WTC11 (cell line): ENCODE measurements at regions not wholly inside any gene's neighbourhood (a gene's known extent, or its start where the extent isn't known, plus 50 kb on each side); places are given as distances from the start of the nearest gene placed in this dataset.

ENCODE experiments used
- ATAC-seq: fragments of 200-7000 bp; cut with Tn5 transposase; 2 replicates; pipeline ENCODE4 v1.10.0; 2021; ENCODE audit warnings: mild to moderate bottlenecking, moderate library complexity
- CTCF ChIA-PET: fragments of 300-600 bp; sonication (Branson Sonifier 250); formaldehyde crosslinking; loops from one replicate; lab custom pipeline; 2021; ENCODE audit warnings: antibody characterized with exemption; lab: Charles Lee
- POLR2A ChIA-PET: fragments of 350-600 bp; sonication (Branson Sonifier 250); formaldehyde crosslinking; loops from one replicate; lab custom pipeline; 2021; ENCODE audit warnings: antibody characterized with exemption; lab: Charles Lee
- DNase-seq: peaks from one replicate; pipeline ENCODE4 v3.0.0; 2021; ENCODE audit warnings: low spot score
- H3K27ac Mint-ChIP-seq: 2 replicates; pipeline ENCODE4 v1.8.0; 2021; ENCODE audit warnings: mixed read lengths
- H3K27me3 Mint-ChIP-seq: 2 replicates; pipeline ENCODE4 v1.8.0; 2021; ENCODE audit warnings: low read depth, mild to moderate bottlenecking, moderate library complexity, mixed read lengths
- H3K36me3 Mint-ChIP-seq: 2 replicates; pipeline ENCODE4 v1.8.0; 2021; ENCODE audit warnings: mixed read lengths
- H3K4me1 Mint-ChIP-seq: 2 replicates; pipeline ENCODE4 v1.8.0; 2022; ENCODE audit warnings: mixed read lengths
- H3K4me3 Mint-ChIP-seq: 2 replicates; pipeline ENCODE4 v1.8.0; 2021; ENCODE audit warnings: mild to moderate bottlenecking, moderate library complexity, mixed read lengths
- H3K9me3 Mint-ChIP-seq: 2 replicates; pipeline ENCODE4 v1.8.0; 2021; ENCODE audit warnings: mixed read lengths
- AFF4 ChIP-seq: sonication (generic); formaldehyde crosslinking; IDR thresholded peaks from 2 replicates; pipeline ENCODE4 v1.8.1; 2023; ENCODE audit warnings: mild to moderate bottlenecking, missing genetic modification reagents, borderline replicate concordance
- ATF2 ChIP-seq: sonication (generic); formaldehyde crosslinking; IDR thresholded peaks from 2 replicates; pipeline ENCODE4 v1.8.1; 2022; ENCODE audit warnings: low read depth, missing genetic modification reagents, borderline replicate concordance
- ATF3 ChIP-seq: sonication (generic); formaldehyde crosslinking; conservative IDR thresholded peaks from 2 replicates; pipeline ENCODE4 v1.8.1; 2022; ENCODE audit warnings: mild to moderate bottlenecking, missing genetic modification reagents
- CDX4 ChIP-seq: fragments of 250-450 bp; sonication (Bioruptor Pico); IDR thresholded peaks from 2 replicates; pipeline ENCODE4 v1.9.0; 2021; ENCODE audit warnings: moderate library complexity, mild to moderate bottlenecking, inconsistent platforms, borderline replicate concordance
- ELF4 ChIP-seq: sonication (generic); formaldehyde crosslinking; IDR thresholded peaks from 2 replicates; pipeline ENCODE4 v1.8.1; 2022; ENCODE audit warnings: low read depth, mild to moderate bottlenecking, moderate library complexity, missing genetic modification reagents
- EMX1 ChIP-seq: fragments of 250-450 bp; sonication (Bioruptor Pico); IDR thresholded peaks from 2 replicates; pipeline ENCODE4 v1.8.0; 2021; ENCODE audit warnings: mild to moderate bottlenecking
- FOXP4 ChIP-seq: sonication (generic); formaldehyde crosslinking; IDR thresholded peaks from 2 replicates; pipeline ENCODE4 v1.8.0; 2022; ENCODE audit warnings: mild to moderate bottlenecking, missing genetic modification reagents
- HMGXB4 ChIP-seq: sonication (generic); formaldehyde crosslinking; IDR thresholded peaks from 2 replicates; pipeline ENCODE4 v1.8.1; 2023; ENCODE audit warnings: mild to moderate bottlenecking, moderate library complexity, missing genetic modification reagents
- KAT7 ChIP-seq: sonication (generic); formaldehyde crosslinking; IDR thresholded peaks from 2 replicates; pipeline ENCODE4 v1.8.1; 2023; ENCODE audit warnings: missing genetic modification reagents, mild to moderate bottlenecking, borderline replicate concordance
- MAX ChIP-seq: sonication (generic); formaldehyde crosslinking; IDR thresholded peaks from 2 replicates; pipeline ENCODE4 v1.8.0; 2022; ENCODE audit warnings: mild to moderate bottlenecking, missing genetic modification reagents
- NFATC4 ChIP-seq: fragments of 250-450 bp; sonication (Bioruptor Pico); IDR thresholded peaks from 2 replicates; pipeline ENCODE4 v1.9.0; 2021; ENCODE audit warnings: mild to moderate bottlenecking
- PREB ChIP-seq: sonication (generic); formaldehyde crosslinking; IDR thresholded peaks from 2 replicates; pipeline ENCODE4 v1.8.1; 2022; ENCODE audit warnings: mild to moderate bottlenecking, missing genetic modification reagents, moderate library complexity, borderline replicate concordance
- RELA ChIP-seq: sonication (generic); formaldehyde crosslinking; IDR thresholded peaks from 2 replicates; pipeline ENCODE4 v1.8.1; 2022; ENCODE audit warnings: missing genetic modification reagents, mild to moderate bottlenecking, borderline replicate concordance
- ZNF121 ChIP-seq: sonication (generic); formaldehyde crosslinking; IDR thresholded peaks from 2 replicates; pipeline ENCODE4 v1.8.0; 2023; ENCODE audit warnings: missing genetic modification reagents
- ZNF232 ChIP-seq: sonication (generic); formaldehyde crosslinking; IDR thresholded peaks from 2 replicates; pipeline ENCODE4 v1.8.0; 2022; ENCODE audit warnings: mild to moderate bottlenecking, missing genetic modification reagents
- ZNF317 ChIP-seq: sonication (generic); formaldehyde crosslinking; IDR thresholded peaks from 2 replicates; pipeline ENCODE4 v1.8.1; 2023; ENCODE audit warnings: low read depth, mild to moderate bottlenecking, moderate library complexity, missing genetic modification reagents, borderline replicate concordance
- ZNF396 ChIP-seq: fragments of 250-450 bp; sonication (Bioruptor Pico); IDR thresholded peaks from 2 replicates; pipeline ENCODE4 v1.8.0; 2021; ENCODE audit warnings: mild to moderate bottlenecking, moderate library complexity, borderline replicate concordance

GRCh38 chr18:4672162-4672561 lies 217.1 kb upstream of the DLGAP1 start:
- ATAC-seq (no peak), DNase-seq (no peak)
- ChIA-PET POLR2A (no interaction called here), CTCF (no interaction called here)
- TF ChIP-seq ZNF317 (no peak), ATF2 (CRISPR knock-in tag) (no peak), ZNF121 (CRISPR knock-in tag) (no peak), AFF4 (CRISPR knock-in tag) (no peak), EMX1 (CRISPR knock-in tag) (no peak), HMGXB4 (CRISPR knock-in tag) (no peak), ELF4 (CRISPR knock-in tag) (no peak), PREB (CRISPR knock-in tag) (no peak)
- Mint-ChIP-seq H3K27me3 (no peaks in the 10 kb centered on the region; the same call in 1 of the 2 replicates), H3K4me1 (peaks cover 10% of the 10 kb centered on the region), H3K9me3 (peaks cover 43% of the 10 kb centered on the region), H3K27ac (no peak overlapping the region), H3K36me3 (peaks cover 38% of the 10 kb centered on the region), H3K4me3 (no peak overlapping the region)

- no peak overlapping the region for H3K27ac Mint-ChIP-seq
- H3K4me1 Mint-ChIP-seq: peaks cover 4% of the 10 kb centered on the region
- ATAC-seq: no peak
- POLR2A ChIA-PET: no interaction called here
- H3K36me3 Mint-ChIP-seq: peaks cover 16% of the 10 kb centered on the region
- no peak overlapping the region for H3K4me3 Mint-ChIP-seq
- H3K27me3 Mint-ChIP-seq: no peaks in the 10 kb centered on the region
- no peak for DNase-seq
- CTCF ChIA-PET: no interaction called here
- TF ChIP-seq MAX (no peak), CDX4 (CRISPR knock-in tag) (no peak), FOXP4 (CRISPR knock-in tag) (no peak), KAT7 (CRISPR knock-in tag) (no peak), ATF3 (no peak), ZNF232 (CRISPR knock-in tag) (no peak), ZNF396 (no peak), NFATC4 (CRISPR knock-in tag) (no peak), AFF4 (CRISPR knock-in tag) (no peak), RELA (no peak)
- TF ChIP-seq, all 79 proteins: peak for 0
- peaks cover 34% of the 10 kb centered on the region for H3K9me3 Mint-ChIP-seq
Measured at GRCh38 chr18:4658804-4659203, 203.7 kb upstream of the DLGAP1 start.
